HG02678 (cell line): ENCODE measurements at regions not wholly inside any gene's neighbourhood (a gene's known extent, or its start where the extent isn't known, plus 50 kb on each side); places are given as distances from the start of the nearest gene placed in this dataset.

ENCODE experiments used
- ATAC-seq: cut with Tn5 transposase; IDR thresholded peaks from one replicate; pipeline ENCODE4 v1.9.1; 2021; ENCODE audit warnings: mild to moderate bottlenecking, moderate library complexity; ENCODE audit not compliant: unreplicated experiment

- no peak for ATAC-seq
These were observed 187.5 kb upstream of the ZBED5 start for GRCh38 chr11:11045156-11045930.

DNA sequence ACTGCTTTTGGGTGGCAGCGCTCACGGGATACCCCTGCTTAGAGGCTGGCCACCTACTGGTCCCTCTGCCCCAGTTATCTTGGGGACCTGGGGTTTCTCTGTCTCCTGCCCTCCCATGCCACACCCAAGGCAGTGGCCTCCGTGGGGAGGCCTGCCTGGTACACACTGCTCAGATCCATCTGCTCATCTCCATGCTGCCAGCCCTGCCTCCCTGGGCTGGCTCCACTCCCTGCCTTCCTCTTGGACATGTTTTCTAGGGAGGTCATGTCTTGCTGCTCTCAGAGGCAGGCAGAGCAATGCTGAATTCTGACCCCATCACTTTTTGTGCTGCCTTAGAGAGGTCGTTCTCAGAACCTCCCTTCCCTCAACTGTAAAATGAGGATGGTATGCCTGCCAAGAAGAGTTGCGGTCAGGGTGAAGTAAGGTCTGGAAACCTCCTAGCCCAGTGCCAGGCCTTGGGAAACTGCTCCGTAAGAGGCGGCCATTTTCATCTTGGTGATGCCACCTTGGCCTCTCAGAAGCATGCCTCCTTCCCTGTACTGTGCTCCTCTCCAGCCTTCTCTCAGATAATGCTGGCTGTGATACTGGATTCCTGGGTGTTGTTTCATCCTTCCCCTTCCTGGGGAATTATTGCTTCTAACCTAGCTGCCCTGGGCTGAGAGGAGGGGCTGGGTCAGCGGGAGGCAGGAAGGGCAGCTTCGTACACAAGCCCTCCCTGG lies 186.4 kb upstream of the ZBED5 start:
- no peak for ATAC-seq

DNA sequence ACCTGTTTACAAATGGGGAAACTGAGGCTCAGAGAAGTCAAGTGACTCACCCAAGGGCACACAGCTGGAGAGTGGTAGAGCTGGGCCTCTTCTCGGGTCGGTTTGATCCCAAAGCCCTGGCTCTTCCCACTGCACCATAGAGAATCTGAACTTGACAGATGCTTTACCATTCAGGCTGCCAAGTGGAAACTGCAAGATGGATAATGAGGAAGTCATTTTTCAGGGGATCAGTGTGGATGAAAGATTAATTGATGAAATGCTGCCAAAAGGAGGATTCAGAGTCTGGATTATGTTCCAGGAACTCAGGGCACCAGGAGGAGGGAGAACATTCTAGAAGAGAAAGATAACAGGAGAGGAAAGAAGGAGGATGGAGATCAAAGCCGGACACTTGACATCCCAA lies 185.9 kb upstream of the ZBED5 start:
- no peak for ATAC-seq

GRCh38 chr11:11039208-11039965 lies 181.5 kb upstream of the ZBED5 start:
- ATAC-seq = no peak

GRCh38 chr11:11038782-11039181 lies 180.9 kb upstream of the ZBED5 start:
- no peak for ATAC-seq

DNA sequence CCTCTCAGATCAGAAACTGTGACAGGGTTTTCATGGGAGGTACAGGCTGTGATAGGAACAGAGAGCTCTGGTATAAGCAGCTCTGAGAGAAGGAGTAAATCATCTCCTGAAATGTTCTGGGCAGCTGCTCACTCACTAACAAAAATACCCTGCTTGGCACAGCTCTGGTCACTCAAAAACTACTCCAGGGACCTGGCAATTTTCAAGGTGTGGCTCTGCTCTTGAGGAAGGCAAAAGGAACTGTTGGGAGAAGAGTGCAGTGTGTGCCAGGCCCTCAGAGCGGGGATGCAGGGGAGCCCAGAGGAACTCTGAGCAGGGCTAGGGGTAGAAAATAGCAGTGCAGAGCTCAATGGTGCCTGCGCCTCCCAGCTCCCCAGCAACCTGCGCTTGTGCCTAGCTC lies 180.5 kb upstream of the ZBED5 start:
- ATAC-seq = no peak

DNA sequence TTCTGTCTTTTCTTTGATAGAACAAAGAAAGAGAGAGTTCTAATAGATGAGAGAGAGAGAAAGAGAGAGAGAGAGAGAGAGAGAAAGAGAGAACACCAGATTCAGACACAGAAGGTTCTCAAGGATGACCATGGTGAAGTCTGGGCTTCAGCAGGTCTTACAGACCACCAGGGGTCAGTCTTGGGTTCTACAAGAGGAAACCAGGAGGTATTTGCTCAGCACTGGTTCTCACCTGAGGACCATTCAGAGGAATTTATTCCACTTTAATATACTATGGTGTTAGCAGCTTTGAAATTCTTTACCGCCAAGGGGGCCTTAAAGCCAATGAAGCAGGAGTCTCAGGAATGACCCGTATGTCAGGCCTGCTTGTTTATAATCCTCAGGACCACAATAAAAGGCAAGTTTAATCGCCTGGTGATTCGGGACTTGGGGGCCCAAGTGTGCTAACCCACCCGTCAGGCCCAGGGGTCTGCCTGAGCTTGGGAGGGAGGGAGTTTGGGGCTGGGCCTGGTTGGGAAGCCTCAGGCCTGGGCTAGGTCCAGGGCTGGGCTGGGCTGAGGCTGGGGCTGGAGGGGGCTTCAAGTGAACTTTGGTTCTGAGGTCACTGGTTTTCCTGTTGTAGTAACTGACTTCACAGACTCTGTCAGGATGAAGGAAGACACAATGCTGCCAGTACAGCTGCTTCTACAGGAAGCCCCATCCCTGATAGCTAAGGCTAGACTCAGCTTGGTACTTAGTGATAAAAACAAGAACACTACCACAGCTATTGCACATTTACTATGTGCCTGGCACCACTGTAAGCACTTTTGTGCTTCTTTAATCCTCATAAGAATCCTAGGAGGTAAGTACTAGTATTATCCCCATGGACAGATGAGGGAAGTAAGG lies 179.2 kb upstream of the ZBED5 start:
- no peak for ATAC-seq

- no peak for ATAC-seq
These were observed 178.5 kb upstream of the ZBED5 start for GRCh38 chr11:11036185-11036847.

DNA sequence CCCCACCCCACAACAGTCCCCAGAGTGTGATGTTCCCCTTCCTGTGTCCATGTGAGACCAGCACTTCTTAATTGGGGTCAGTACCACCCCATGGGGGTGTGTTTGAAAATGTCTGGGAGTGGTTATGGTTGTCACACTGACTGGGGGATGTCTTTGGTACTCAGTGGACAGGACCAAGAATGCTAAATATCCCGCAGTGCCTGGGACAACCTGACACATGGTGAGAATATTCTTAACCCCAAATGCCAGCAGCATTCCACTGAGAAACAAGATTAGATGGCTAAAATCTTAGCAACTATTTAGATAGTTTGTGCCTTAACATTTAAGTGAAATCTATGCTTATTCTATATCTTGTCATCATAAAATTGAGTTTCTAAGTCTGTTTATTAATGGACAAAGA lies 177.5 kb upstream of the ZBED5 start:
- no peak for ATAC-seq

- ATAC-seq = no peak
These were observed 176.6 kb upstream of the ZBED5 start for GRCh38 chr11:11034476-11034875.

DNA sequence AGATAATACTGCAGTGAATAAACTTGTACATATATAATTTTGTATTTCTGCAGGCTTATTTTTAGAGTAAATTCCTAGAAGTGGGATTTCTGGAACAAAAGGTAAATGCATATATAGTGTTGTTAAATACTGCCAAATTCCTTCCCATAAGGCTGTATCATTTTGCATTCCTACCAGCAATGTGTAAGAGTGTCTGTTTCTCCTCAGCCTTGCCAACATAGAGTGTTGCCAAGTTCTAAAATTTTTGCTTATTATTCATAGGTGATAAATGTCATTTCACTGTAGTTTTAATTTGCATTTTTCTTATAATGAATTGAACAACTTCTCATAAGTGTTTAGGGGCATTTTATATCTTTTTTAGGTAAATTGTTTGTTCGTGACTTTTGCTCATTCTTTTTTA lies 174.2 kb upstream of the ZBED5 start:
- ATAC-seq = no peak

DNA sequence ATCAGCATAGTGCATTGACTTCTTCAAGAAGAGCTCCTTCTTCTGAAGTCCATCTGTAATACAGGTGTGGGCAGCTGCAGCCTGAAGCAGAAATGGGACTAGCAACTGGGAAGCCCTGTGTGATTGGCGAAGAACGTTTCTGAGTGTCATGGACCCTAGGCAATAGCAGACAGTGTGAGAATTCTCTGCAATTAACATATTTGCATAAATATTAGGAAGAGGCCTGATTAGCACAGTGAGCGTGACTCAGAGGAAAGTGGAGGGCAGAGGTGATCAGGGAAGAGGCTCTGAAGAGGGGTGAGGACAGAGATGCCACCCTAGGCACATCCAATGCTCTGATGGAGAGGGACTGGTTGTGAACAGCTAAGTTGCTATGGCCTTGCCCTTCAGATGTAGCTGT lies 171.2 kb upstream of the ZBED5 start:
- ATAC-seq = no peak

- peak; percentile 69 for ATAC-seq
These were observed 170.3 kb upstream of the ZBED5 start for GRCh38 chr11:11028017-11028692.

DNA sequence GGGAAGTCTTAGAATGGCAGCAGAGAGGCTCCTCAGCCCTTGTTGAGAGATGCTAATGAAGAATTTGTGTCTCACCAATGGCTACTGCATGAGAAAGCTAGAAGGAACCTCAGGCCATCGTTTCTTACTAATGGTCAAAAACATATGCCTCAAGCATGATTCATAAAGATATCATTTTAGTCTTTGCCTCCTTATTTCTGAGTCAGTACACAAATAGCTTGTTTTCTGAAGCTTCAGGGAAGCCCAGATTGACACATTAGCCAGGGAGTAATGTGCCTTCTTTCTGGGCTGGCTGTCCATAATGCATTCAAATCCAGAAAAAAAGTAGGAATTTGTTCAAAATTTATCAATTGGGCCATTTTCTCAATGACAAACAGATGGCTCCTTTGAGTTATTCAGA lies 169.4 kb upstream of the ZBED5 start:
- ATAC-seq = no peak

GRCh38 chr11:11025087-11025486 lies 167.2 kb upstream of the ZBED5 start:
- ATAC-seq = no peak

GRCh38 chr11:11022125-11022730 lies 164.4 kb upstream of the ZBED5 start:
- ATAC-seq = no peak

GRCh38 chr11:11021563-11021962 lies 163.7 kb upstream of the ZBED5 start:
- ATAC-seq = no peak

- no peak for ATAC-seq
These were observed 162.9 kb upstream of the ZBED5 start for GRCh38 chr11:11020747-11021149.

- no peak for ATAC-seq
These were observed 162.4 kb upstream of the ZBED5 start for GRCh38 chr11:11020219-11020726.
